LoVo (cell line): ENCODE measurements at regions not wholly inside any gene's neighbourhood (a gene's known extent, or its start where the extent isn't known, plus 50 kb on each side); places are given as distances from the start of the nearest gene placed in this dataset.
"Not testable (repeated sequence)": the region's sequence is repeated elsewhere in the genome, so short reads cannot be mapped to it uniquely, and the experiment has no call there.

Experiments used
- DNase-seq: peaks from one replicate; pipeline ENCODE4 v3.0.0-alpha.2; 2016; ENCODE audit warnings: low spot score

GRCh38 chr15:60264088-60264487 lies 133.7 kb downstream of the ANXA2 start:
- DNase-seq, result no peak

GRCh38 chr15:60264566-60264965 lies 133.2 kb downstream of the ANXA2 start:
- no peak for DNase-seq

- DNase-seq, result no peak
Observed at GRCh38 chr15:60265057-60265456, 132.7 kb downstream of the ANXA2 start.

GRCh38 chr15:60272623-60273022 lies 125.2 kb downstream of the ANXA2 start:
- no peak for DNase-seq

- no peak for DNase-seq
Observed at GRCh38 chr15:60275624-60276023, 122.2 kb downstream of the ANXA2 start.

GRCh38 chr15:60278879-60279278 lies 118.9 kb downstream of the ANXA2 start:
- no peak for DNase-seq

- DNase-seq, result no peak
Observed at GRCh38 chr15:60280259-60280658, 117.5 kb downstream of the ANXA2 start.

- DNase-seq, result no peak
Observed at GRCh38 chr15:60283936-60284335, 113.8 kb downstream of the ANXA2 start.

- DNase-seq, result not testable (repeated sequence)
Observed at GRCh38 chr15:60295901-60296300, 101.9 kb downstream of the ANXA2 start.

GRCh38 chr15:60297047-60297446 lies 100.7 kb downstream of the ANXA2 start:
- DNase-seq, result no peak
